Lower leg skin (tissue), 3 donors: ENCODE measurements at regions not wholly inside any gene's neighbourhood (a gene's known extent, or its start where the extent isn't known, plus 50 kb on each side); places are given as distances from the start of the nearest gene placed in this dataset.
"Not testable (repeated sequence)": the region's sequence is repeated elsewhere in the genome, so short reads cannot be mapped to it uniquely, and the experiment has no call there.

Experiments used
- POLR2A ChIP-seq, 2 donors: fragments of 450-650 bp; IDR thresholded peaks; one replicate each; pipeline ENCODE4 v1.6.1; 2016 to 2017; ENCODE audit warnings: antibody characterized with exemption in 2 of 2, mild to moderate bottlenecking in 1 of 2, moderate library complexity in 1 of 2
- TF ChIP-seq, protein P1 (sequence below), 3 donors: fragments of 450-650 bp; IDR thresholded peaks; one replicate each; pipeline ENCODE4 v1.5.1; 2016; ENCODE audit warnings: antibody characterized with exemption in 3 of 3, mild to moderate bottlenecking in 3 of 3, moderate library complexity in 2 of 3

DNA sequence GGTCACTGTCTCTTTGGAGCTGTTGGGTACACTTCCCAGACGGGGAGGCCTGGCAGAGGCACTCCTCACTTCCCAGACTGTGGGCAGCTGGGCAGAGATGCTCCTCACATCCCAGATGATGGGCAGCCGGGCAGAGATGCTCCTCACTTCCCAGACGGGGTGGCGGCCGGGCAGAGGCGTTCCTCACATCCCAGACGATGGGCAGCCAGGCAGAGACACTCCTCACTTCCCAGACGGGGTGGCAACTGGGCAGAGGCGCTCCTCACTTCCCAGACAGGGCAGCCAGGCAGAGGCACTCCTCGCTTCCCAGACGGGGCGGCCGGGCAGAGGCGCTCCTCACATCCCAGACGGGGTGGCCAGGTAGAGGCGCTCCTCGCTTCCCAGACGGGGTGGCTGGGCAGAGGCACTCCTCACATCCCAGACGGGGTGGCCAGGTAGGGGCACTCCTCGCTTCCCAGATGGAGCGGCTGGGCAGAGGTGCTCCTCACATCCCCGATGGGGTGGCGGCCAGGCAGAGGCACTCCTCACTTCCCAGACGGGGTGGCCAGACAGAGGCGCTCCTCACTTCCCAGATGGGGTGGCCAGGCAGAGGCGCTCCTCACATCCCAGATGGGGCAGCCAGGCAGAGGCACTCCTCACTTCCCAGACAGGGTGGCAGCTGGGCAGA is 833.1 kb upstream of the RAG2 start:
- TF ChIP-seq, protein P1, sequence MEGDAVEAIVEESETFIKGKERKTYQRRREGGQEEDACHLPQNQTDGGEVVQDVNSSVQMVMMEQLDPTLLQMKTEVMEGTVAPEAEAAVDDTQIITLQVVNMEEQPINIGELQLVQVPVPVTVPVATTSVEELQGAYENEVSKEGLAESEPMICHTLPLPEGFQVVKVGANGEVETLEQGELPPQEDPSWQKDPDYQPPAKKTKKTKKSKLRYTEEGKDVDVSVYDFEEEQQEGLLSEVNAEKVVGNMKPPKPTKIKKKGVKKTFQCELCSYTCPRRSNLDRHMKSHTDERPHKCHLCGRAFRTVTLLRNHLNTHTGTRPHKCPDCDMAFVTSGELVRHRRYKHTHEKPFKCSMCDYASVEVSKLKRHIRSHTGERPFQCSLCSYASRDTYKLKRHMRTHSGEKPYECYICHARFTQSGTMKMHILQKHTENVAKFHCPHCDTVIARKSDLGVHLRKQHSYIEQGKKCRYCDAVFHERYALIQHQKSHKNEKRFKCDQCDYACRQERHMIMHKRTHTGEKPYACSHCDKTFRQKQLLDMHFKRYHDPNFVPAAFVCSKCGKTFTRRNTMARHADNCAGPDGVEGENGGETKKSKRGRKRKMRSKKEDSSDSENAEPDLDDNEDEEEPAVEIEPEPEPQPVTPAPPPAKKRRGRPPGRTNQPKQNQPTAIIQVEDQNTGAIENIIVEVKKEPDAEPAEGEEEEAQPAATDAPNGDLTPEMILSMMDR (IDR thresholded peaks at IDR 0.05), result not testable (repeated sequence)
- TF ChIP-seq POLR2A (IDR thresholded peaks at IDR 0.05), result not testable (repeated sequence)
